MM.1S (cell line): ENCODE measurements at regions not wholly inside any gene's neighbourhood (a gene's known extent, or its start where the extent isn't known, plus 50 kb on each side); places are given as distances from the start of the nearest gene placed in this dataset.

Experiments
- DNase-seq: peaks from one replicate; pipeline ENCODE4 v3.0.0-alpha.2; 2015
- H2AFZ ChIP-seq: fragments of 300-600 bp; sonication (generic); 2 replicates; pipeline ENCODE4 v1.6.0; 2016; ENCODE audit warnings: antibody characterized with exemption, low read length
- H3F3A ChIP-seq: fragments of 300-600 bp; sonication (generic); 2 replicates; pipeline ENCODE4 v1.6.1; 2016; ENCODE audit warnings: mild to moderate bottlenecking, antibody characterized with exemption, low read length, moderate library complexity, mixed read lengths; ENCODE audit not compliant: insufficient read depth
- H3K27ac ChIP-seq: fragments of 300-600 bp; sonication (generic); 2 replicates; pipeline ENCODE4 v1.5.1; 2016; ENCODE audit warnings: mild to moderate bottlenecking, low read length
- H3K27me3 ChIP-seq: fragments of 300-600 bp; sonication (generic); replicated peaks from 2 replicates; pipeline ENCODE4 v1.6.0; 2016; ENCODE audit warnings: low read length; ENCODE audit not compliant: insufficient read depth
- H3K36me3 ChIP-seq: fragments of 300-600 bp; sonication (generic); replicated peaks from 2 replicates; pipeline ENCODE4 v1.6.1; 2016; ENCODE audit warnings: mild to moderate bottlenecking, low read length, mixed read lengths; ENCODE audit not compliant: insufficient read depth
- H3K4me1 ChIP-seq: fragments of 300-600 bp; sonication (generic); 2 replicates; pipeline ENCODE4 v1.6.1; 2016; ENCODE audit warnings: low read length, mixed read lengths
- H3K4me2 ChIP-seq: fragments of 300-600 bp; sonication (generic); 2 replicates; pipeline ENCODE4 v1.6.0; 2016; ENCODE audit warnings: low read depth, low read length
- H3K4me3 ChIP-seq: fragments of 300-600 bp; sonication (generic); 2 replicates; pipeline ENCODE4 v1.5.1; 2016; ENCODE audit warnings: low read length, mixed read lengths
- H3K79me2 ChIP-seq: fragments of 300-600 bp; sonication (generic); 2 replicates; pipeline ENCODE4 v1.6.1; 2016; ENCODE audit warnings: mixed run types, low read length, mixed read lengths
- H3K9ac ChIP-seq: fragments of 300-600 bp; sonication (generic); 2 replicates; pipeline ENCODE4 v1.6.1; 2016; ENCODE audit warnings: low read length, mixed read lengths
- H3K9me2 ChIP-seq: fragments of 300-600 bp; sonication (generic); replicated peaks from 2 replicates; pipeline ENCODE4 v1.6.1; 2016; ENCODE audit warnings: mild to moderate bottlenecking, low read length, mixed read lengths; ENCODE audit not compliant: insufficient read depth
- H3K9me3 ChIP-seq: fragments of 300-600 bp; sonication (generic); replicated peaks from 2 replicates; pipeline ENCODE4 v1.6.1; 2016; ENCODE audit warnings: mild to moderate bottlenecking, low read length, mixed read lengths; ENCODE audit not compliant: insufficient read depth
- H4K20me1 ChIP-seq: fragments of 300-600 bp; sonication (generic); 2 replicates; pipeline ENCODE4 v1.6.1; 2016; ENCODE audit warnings: mild to moderate bottlenecking, low read length, moderate library complexity, mixed read lengths; ENCODE audit not compliant: insufficient read depth
- EZH2 ChIP-seq: fragments of 300-600 bp; sonication (generic); optimal IDR thresholded peaks from 2 replicates; pipeline ENCODE3; 2017; ENCODE audit warnings: low read depth, mild to moderate bottlenecking, antibody characterized with exemption, low read length, mixed read lengths
- EZH2phosphoT487 ChIP-seq: fragments of 300-600 bp; sonication (generic); IDR thresholded peaks from 2 replicates; pipeline ENCODE4 v1.6.1; 2018; ENCODE audit warnings: antibody characterized with exemption, low read length
- TF ChIP-seq, protein P1 (sequence below): fragments of 300-600 bp; sonication (generic); IDR thresholded peaks from 2 replicates; pipeline ENCODE4 v1.5.1; 2016; ENCODE audit warnings: antibody characterized with exemption, low read length, mixed read lengths

GRCh38 chr10:81136261-81136660 lies 598.6 kb downstream of the SH2D4B start:
- Histone ChIP-seq H3F3A (peaks cover 13% of the 10 kb centered on the region), H3K4me2 (peak overlapping the region; percentile 77), H3K4me3 (no peak overlapping the region), H3K36me3 (no peaks in the 10 kb centered on the region), H3K9me3 (no peaks in the 10 kb centered on the region), H3K4me1 (peaks cover 18% of the 10 kb centered on the region), H3K9me2 (no peaks in the 10 kb centered on the region), H3K27ac (peak overlapping the region; percentile 67; the same call in 1 of the 2 replicates), H3K27me3 (no peaks in the 10 kb centered on the region), H2AFZ (peak overlapping the region; percentile 36; the same call in 1 of the 2 replicates), H3K9ac (no peak overlapping the region; the same call in 1 of the 2 replicates), H4K20me1 (no peaks in the 10 kb centered on the region), H3K79me2 (no peaks in the 10 kb centered on the region)
- TF ChIP-seq EZH2phosphoT487: no peak
- TF ChIP-seq EZH2: no peak
- TF ChIP-seq, protein P1, sequence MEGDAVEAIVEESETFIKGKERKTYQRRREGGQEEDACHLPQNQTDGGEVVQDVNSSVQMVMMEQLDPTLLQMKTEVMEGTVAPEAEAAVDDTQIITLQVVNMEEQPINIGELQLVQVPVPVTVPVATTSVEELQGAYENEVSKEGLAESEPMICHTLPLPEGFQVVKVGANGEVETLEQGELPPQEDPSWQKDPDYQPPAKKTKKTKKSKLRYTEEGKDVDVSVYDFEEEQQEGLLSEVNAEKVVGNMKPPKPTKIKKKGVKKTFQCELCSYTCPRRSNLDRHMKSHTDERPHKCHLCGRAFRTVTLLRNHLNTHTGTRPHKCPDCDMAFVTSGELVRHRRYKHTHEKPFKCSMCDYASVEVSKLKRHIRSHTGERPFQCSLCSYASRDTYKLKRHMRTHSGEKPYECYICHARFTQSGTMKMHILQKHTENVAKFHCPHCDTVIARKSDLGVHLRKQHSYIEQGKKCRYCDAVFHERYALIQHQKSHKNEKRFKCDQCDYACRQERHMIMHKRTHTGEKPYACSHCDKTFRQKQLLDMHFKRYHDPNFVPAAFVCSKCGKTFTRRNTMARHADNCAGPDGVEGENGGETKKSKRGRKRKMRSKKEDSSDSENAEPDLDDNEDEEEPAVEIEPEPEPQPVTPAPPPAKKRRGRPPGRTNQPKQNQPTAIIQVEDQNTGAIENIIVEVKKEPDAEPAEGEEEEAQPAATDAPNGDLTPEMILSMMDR: no peak
- peak; percentile 60 for DNase-seq

DNA sequence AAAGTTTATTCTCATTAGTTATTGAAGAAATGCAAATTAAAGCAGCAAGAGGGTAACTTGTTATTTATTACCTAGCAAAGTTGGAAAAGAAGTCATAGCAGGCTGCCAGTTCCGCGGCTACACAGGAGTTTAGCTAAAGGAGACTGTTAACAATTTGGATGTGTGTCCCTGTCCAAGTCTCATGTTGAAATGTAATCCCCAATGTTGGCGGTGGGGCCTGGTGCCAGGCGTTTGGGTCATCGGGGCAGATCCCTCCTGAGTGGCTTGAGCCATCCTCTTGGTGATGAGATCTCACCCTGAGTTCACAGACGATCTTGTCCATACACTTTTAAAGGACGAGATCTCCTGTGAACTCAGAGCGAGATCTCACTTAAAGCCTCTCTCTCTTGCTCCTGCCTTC lies 608.3 kb downstream of the SH2D4B start:
- Histone ChIP-seq H2AFZ (no peak overlapping the region), H3K27me3 (no peaks in the 10 kb centered on the region), H3K36me3 (no peaks in the 10 kb centered on the region)

GRCh38 chr10:81146436-81146835 lies 608.7 kb downstream of the SH2D4B start:
- DNase-seq: no peak
- Histone ChIP-seq H3K4me3 (no peak overlapping the region), H3K4me2 (no peak overlapping the region), H3K4me1 (no peaks in the 10 kb centered on the region), H3K9me3 (no peaks in the 10 kb centered on the region), H3K9me2 (no peaks in the 10 kb centered on the region), H3K36me3 (no peaks in the 10 kb centered on the region), H3F3A (0 out of 2 replicates have a peak, but pooled peaks cover 3% of the 10 kb centered on the region), H4K20me1 (no peaks in the 10 kb centered on the region), H2AFZ (no peak overlapping the region), H3K9ac (no peak overlapping the region), H3K27ac (no peak overlapping the region), H3K79me2 (no peaks in the 10 kb centered on the region), H3K27me3 (no peaks in the 10 kb centered on the region)
- TF ChIP-seq, protein P1: no peak

More for the DNA sequence above, 608.3 kb downstream of the SH2D4B start:
- no peak overlapping the region for H3K27ac ChIP-seq
- H3K9me2 ChIP-seq: no peaks in the 10 kb centered on the region
- H3K9me3 ChIP-seq: no peaks in the 10 kb centered on the region
- no peak overlapping the region for H3K9ac ChIP-seq
- no peak for DNase-seq
- H3K79me2 ChIP-seq: no peaks in the 10 kb centered on the region
- H3K4me1 ChIP-seq: no peaks in the 10 kb centered on the region
- no peak overlapping the region for H3K4me3 ChIP-seq
- H3K4me2 ChIP-seq: no peak overlapping the region
- TF ChIP-seq EZH2 (no peak), EZH2phosphoT487 (no peak)
- TF ChIP-seq, protein P1: no peak
- 0 out of 2 replicates have a peak, but pooled peaks cover 5% of the 10 kb centered on the region for H3F3A ChIP-seq
- no peaks in the 10 kb centered on the region for H4K20me1 ChIP-seq
